ENCODE measurements at regions not wholly inside any gene's neighbourhood (a gene's known extent, or its start where the extent isn't known, plus 50 kb on each side); places are given as distances from the start of the nearest gene placed in this dataset.

DNA sequence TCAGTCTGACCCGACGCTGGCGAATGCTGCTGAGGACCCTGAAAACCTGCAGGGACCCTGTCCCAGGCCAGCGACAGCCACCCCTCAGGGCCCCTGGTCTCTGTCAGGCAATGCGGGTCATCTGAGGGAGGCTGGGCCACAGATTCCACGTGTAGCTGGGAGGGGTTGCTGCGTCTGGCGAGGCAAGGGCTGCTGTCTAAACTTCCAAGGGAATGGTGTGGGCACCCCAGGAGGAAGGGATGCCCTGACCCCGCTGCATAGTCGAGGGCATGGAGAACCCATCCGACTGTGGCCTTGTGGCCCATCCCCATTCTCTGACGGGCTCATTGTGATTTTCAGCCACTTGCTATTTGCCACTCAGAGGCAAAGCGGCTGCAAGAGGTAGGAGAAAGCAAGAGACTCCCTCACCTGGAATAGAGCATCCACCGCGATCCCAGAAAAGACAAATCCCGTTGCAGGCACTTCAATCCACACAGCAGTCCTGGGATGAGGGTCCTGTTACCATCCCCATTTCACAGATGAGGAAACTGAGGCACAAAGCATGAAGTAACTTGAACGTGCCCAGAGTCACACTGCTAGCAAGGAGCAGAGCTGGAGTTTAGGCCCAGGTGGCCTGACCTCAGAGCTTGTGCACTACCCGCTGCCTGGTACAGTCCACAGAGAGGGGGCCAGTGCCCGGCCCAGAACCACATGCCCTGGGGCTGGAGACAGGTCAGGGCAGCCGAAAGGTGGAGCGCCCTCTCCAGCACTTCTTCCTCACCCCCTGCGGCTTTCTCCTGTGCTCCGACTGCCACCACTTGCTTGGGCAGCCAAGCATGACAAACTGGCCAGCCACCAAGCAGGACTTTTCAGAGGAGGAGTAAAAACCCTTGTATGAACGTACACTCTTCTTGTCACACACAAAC lies 163.8 kb upstream of the KLF14 start:
- TF ChIP-seq, protein P1, sequence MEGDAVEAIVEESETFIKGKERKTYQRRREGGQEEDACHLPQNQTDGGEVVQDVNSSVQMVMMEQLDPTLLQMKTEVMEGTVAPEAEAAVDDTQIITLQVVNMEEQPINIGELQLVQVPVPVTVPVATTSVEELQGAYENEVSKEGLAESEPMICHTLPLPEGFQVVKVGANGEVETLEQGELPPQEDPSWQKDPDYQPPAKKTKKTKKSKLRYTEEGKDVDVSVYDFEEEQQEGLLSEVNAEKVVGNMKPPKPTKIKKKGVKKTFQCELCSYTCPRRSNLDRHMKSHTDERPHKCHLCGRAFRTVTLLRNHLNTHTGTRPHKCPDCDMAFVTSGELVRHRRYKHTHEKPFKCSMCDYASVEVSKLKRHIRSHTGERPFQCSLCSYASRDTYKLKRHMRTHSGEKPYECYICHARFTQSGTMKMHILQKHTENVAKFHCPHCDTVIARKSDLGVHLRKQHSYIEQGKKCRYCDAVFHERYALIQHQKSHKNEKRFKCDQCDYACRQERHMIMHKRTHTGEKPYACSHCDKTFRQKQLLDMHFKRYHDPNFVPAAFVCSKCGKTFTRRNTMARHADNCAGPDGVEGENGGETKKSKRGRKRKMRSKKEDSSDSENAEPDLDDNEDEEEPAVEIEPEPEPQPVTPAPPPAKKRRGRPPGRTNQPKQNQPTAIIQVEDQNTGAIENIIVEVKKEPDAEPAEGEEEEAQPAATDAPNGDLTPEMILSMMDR (conservative IDR thresholded peaks at IDR 0.05 in 1 of 2, IDR thresholded peaks at IDR 0.05 in 1 of 2; ENCODE audit: extremely low read depth in 1 of 2, insufficient read depth in 1 of 2, low read depth in 1 of 2, low read length in 2 of 2): no peak
- no peak for TF ChIP-seq EZH2 (IDR thresholded peaks at IDR 0.05; ENCODE audit: borderline replicate concordance, low read length)

Measured in mammary epithelial cell (primary cell).